Activated naive CD8-positive, alpha-beta T cell treated with anti-CD3 and anti-CD28 coated beads, Interleukin-2, amount 50 U/mL, for 24 hours (primary cell): ENCODE measurements at regions not wholly inside any gene's neighbourhood (a gene's known extent, or its start where the extent isn't known, plus 50 kb on each side); places are given as distances from the start of the nearest gene placed in this dataset.
"Not testable (repeated sequence)": the region's sequence is repeated elsewhere in the genome, so short reads cannot be mapped to it uniquely, and the experiment has no call there.

Experiments used
- ATAC-seq: fragments of 150-1000 bp; cut with Tn5 transposase; one replicate; pipeline ENCODE4 v1.10.0; 2021
- DNase-seq: peaks from one replicate; pipeline ENCODE4 v3.0.0; 2021
- H3K27ac Mint-ChIP-seq: one replicate; pipeline ENCODE4 v1.8.0; 2021; ENCODE audit warnings: mild to moderate bottlenecking, mixed read lengths
- H3K27me3 Mint-ChIP-seq: one replicate; pipeline ENCODE4 v1.8.0; 2021; ENCODE audit warnings: mixed read lengths
- H3K36me3 Mint-ChIP-seq: one replicate; pipeline ENCODE4 v1.8.0; 2021; ENCODE audit warnings: low read depth, mixed read lengths
- H3K4me1 Mint-ChIP-seq: one replicate; pipeline ENCODE4 v1.8.0; 2021; ENCODE audit warnings: mixed read lengths
- H3K4me3 Mint-ChIP-seq: one replicate; pipeline ENCODE4 v1.8.0; 2021; ENCODE audit warnings: mild to moderate bottlenecking, moderate library complexity, mixed read lengths
- H3K9me3 Mint-ChIP-seq: one replicate; pipeline ENCODE4 v1.8.0; 2021; ENCODE audit warnings: mixed read lengths

DNA sequence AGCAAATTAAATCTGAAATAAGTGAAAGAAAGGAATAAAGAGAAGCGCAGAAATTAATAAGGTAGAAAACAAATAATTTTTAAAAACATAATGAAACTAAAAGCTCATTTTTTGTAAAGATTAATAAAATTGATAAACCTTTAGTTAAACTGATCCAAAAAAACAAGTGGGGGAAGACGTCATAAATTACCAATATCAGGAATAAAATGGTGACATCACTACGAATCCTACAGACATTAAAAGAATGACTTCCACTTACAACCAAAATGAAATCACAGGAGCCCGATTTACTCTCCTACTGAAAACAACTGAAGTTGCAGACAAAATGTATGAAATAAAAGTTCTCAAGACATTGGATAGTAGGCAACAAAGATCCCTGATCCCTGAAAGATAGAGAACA, 68.1 kb upstream of the IFFO2 start:
- DNase-seq (no peak), ATAC-seq (no peak)
- H3K36me3 Mint-ChIP-seq = peaks cover 2% of the 10 kb centered on the region
- peaks cover 2% of the 10 kb centered on the region for H3K4me1 Mint-ChIP-seq
- peaks cover 9% of the 10 kb centered on the region for H3K9me3 Mint-ChIP-seq
- H3K27ac Mint-ChIP-seq = no peak overlapping the region
- H3K4me3 Mint-ChIP-seq = no peak overlapping the region
- peaks cover 28% of the 10 kb centered on the region for H3K27me3 Mint-ChIP-seq

DNA sequence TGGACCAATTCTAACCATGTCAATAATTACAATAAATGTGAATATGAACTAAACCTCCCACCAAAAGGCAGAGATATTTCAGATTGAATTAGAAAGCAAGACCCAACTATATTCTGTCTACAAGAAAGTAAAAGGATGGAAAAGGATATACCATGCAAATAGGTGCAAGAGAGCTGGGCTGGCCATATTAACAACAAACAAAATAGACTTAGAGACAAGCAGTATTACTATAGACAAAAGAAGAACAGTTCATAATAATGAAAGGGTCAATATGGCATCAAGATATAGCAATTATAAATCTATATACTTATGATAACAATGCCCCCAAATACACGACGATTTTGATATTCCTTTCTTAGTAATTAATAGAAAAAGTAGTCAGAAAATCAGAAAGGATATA, 67.3 kb upstream of the IFFO2 start:
- H3K27me3 Mint-ChIP-seq = peaks cover 33% of the 10 kb centered on the region
- no peak overlapping the region for H3K27ac Mint-ChIP-seq
- DNase-seq = no peak
- no peak for ATAC-seq
- peaks cover 2% of the 10 kb centered on the region for H3K4me1 Mint-ChIP-seq
- H3K4me3 Mint-ChIP-seq = no peak overlapping the region
- H3K36me3 Mint-ChIP-seq = peaks cover 2% of the 10 kb centered on the region
- H3K9me3 Mint-ChIP-seq = peaks cover 9% of the 10 kb centered on the region

DNA sequence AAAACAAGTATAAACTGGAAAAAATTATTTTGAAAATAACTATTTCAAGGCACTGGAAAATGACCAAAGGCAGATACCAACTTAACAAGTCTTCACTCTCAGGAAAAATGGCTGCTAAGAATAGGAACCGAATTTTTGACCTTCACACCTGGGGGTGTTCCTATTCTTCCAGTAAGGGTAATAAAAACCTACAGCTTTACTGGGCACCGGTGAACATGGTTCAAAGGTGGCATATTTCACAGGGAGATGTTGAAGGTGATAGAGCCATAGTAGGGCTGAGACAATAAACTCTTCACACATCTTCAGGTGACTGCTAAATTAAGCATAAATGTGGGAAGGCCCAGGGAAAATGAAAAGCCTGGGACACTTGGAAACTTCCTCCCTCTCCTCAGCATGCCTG, 65.4 kb upstream of the IFFO2 start:
- Mint-ChIP-seq H3K9me3 (peaks cover 9% of the 10 kb centered on the region), H3K4me1 (no peaks in the 10 kb centered on the region), H3K27me3 (peaks cover 29% of the 10 kb centered on the region), H3K27ac (no peak overlapping the region), H3K36me3 (peaks cover 2% of the 10 kb centered on the region), H3K4me3 (no peak overlapping the region)
- DNase-seq (no peak), ATAC-seq (no peak)

DNA sequence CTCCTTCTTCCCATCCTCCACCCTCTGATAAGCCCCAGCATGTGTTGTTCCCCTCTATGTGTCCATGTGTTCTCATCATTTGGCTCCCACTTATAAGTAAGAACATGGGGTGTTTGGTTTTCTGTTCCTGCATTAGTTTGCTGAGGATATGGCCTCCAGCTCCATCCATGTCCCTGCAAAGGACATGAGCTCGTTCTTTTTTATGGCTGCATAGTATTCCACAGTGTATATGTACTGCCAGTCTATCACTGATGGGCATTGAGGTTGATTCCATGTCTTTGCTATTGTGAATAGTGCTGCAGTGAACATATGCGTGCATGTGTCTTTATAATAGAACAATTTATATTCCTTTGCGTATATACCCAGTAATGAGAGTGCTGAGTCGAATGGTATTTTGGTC, 62.8 kb upstream of the IFFO2 start:
- peaks cover 25% of the 10 kb centered on the region for H3K27me3 Mint-ChIP-seq
- ATAC-seq, H3K27ac Mint-ChIP-seq, DNase-seq, H3K36me3 Mint-ChIP-seq, H3K4me3 Mint-ChIP-seq, H3K9me3 Mint-ChIP-seq, H3K4me1 Mint-ChIP-seq: not testable (repeated sequence)

DNA sequence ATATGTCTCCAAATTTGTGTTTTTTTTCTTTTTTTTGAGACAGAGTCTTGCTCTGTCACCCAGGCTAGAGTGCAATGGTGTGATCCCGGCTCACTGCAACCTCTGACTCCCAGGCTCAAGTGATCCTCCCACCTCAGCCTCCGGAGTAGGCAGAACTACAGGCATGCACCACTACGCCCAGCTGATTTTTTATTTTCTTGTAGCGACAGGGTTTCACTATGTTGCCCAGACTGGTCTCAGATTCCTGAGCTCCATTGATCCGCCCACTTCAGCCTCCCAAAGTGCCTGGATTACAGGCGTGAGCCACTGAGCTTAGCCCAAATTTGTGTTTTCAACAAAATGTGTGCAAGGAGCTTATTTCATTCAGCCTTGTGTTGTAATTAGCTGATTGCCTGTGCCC, 59.0 kb upstream of the IFFO2 start:
- Mint-ChIP-seq H3K36me3 (no peaks in the 10 kb centered on the region), H3K27ac (no peak overlapping the region), H3K27me3 (peaks cover 11% of the 10 kb centered on the region), H3K9me3 (no peaks in the 10 kb centered on the region), H3K4me3 (no peak overlapping the region), H3K4me1 (peaks cover 20% of the 10 kb centered on the region)
- DNase-seq (no peak), ATAC-seq (no peak)

DNA sequence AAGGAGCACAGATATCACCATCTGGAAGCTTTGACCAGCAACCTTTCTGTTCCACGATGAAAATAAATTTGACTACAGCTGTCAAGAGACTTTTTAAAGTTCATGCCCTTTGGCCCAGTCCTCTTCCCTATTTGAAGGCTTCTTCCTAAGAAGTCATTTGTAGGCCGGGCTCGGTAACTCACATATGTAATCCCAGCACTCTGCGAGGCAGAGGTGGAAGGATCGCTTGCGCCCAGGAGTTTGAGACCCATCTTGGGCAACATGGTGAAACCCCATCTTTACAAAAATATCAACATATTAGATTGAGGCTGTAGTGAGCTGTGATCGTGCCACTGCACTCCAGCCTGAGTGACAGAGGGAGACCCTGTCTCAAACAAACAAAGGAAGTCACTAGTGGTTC, 58.3 kb upstream of the IFFO2 start:
- Mint-ChIP-seq H3K4me3 (no peak overlapping the region), H3K27me3 (peaks cover 9% of the 10 kb centered on the region), H3K36me3 (no peaks in the 10 kb centered on the region), H3K4me1 (peaks cover 26% of the 10 kb centered on the region), H3K27ac (no peak overlapping the region), H3K9me3 (no peaks in the 10 kb centered on the region)
- DNase-seq = no peak
- ATAC-seq = no peak

DNA sequence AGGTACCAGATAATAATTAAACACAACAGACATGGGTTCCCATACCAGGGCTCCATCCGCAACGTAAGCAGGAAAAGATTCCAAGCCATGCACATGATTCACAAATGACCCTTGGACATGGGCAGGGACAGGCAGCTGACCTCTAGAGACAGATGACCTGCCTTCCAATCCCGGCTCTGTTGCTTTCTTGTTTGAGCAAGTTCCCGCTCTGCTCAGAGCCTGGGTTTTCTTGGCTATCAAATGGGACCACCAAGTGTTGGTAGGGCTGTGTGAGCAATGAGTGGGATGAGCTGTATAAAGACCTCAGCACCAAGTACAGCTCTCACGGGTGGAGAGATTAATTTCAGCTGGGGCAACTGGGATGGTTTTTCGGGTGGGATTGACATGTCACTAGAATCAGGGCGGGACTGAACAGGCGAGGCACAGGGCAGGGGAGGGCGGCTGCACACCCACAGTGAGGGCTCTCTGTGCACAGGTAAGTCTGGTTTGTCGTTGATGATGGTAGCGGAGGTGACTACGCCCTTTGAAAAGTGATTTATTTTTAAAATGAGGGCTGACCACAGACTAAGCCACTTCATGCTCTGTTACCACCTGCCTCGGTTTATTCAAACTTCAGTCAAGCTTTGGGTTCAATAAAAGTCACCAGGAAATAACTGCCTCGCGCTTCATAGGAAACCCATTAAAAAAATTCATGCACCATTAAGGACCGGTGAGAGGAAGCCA, 57.5 kb upstream of the IFFO2 start:
- DNase-seq = no peak
- H3K36me3 Mint-ChIP-seq = no peaks in the 10 kb centered on the region
- no peaks in the 10 kb centered on the region for H3K9me3 Mint-ChIP-seq
- peaks cover 31% of the 10 kb centered on the region for H3K4me1 Mint-ChIP-seq
- no peak overlapping the region for H3K4me3 Mint-ChIP-seq
- H3K27ac Mint-ChIP-seq = no peak overlapping the region
- no peak for ATAC-seq
- H3K27me3 Mint-ChIP-seq = peaks cover 5% of the 10 kb centered on the region

DNA sequence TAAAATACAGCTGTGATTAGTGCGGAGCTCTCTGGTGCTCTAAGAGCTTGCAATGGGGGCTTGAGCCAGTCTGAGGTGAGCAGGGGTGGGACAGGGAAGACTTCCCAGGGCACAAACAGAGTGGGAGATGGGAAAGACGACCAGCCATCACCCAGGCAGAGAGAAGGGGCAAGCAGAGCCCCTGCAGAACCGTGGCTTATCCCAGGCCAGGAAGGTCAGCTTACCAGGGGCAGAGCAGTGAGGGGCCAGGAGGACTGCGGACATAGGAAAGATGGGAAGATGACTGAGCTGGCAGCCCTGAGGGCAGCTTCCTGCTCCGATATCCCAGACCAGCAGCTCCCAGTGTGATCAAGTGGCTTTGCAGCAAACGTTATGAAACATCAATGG, 55.4 kb upstream of the IFFO2 start:
- Mint-ChIP-seq H3K9me3 (no peaks in the 10 kb centered on the region), H3K4me1 (peaks cover 31% of the 10 kb centered on the region), H3K36me3 (no peaks in the 10 kb centered on the region), H3K27me3 (peaks cover under 1% of the 10 kb centered on the region), H3K27ac (no peak overlapping the region), H3K4me3 (no peak overlapping the region)
- ATAC-seq = no peak
- DNase-seq = no peak

DNA sequence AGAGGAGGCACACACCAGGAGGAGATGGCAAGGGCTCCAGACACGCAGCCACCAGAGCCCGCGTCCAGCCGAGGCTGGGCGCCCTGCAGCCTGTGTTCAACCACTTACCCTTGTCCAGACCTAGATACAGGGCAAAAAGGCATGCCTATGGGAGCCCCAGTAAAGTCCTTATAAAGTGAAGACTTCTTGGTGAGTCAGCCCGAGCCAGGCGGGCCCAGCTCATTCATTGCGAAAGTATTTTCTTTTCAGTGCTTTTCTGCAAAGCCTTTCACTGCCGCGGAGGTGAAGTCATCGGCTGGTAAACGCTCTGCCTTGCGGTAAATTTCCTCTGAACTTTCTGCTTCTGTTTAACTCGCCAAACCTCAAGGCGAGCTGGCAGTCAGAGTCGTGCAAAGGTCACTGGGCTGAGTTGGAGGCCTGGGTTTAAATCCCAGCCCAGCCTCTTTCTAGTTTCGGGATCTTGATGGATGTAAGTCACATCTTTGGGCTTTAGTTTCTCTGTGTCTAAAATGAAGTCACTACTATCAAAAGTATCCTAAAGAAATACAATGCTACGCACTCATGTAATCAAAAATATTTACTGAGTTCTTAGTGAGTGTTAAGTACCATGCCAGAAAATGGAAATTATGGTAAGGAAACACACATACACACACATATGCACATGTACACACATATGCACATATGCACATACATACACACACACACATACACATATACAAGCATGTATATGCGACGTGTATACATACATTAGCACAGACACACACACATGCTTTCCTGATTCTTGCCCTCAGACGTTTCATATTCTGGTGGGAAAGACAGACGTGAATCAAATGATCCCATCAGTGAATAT, 54.7 kb upstream of the IFFO2 start:
- peak; percentile 96 for ATAC-seq
- peak overlapping the region; percentile 78 for H3K27ac Mint-ChIP-seq
- peaks cover 3% of the 10 kb centered on the region for H3K27me3 Mint-ChIP-seq

DNA sequence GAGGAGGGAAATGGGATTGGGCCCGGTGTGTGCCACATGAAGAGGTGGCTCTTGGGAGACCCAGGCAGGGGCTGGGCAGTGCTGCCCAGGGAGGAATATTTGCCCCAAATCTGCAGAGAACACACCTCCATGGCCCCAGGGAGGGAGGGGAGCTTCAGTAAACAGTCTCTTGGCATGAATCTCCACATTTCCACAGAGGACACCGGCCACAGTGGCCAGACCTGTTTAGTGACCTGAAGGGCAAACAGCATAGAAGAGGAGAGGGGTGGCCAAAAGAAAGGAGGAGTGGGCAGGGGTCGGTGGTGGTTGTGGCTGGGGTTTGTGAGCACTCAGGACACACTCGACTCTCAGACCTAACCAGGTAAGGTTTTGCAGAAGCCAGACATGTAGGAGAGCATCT, 54.0 kb upstream of the IFFO2 start:
- Mint-ChIP-seq H3K9me3 (no peaks in the 10 kb centered on the region), H3K27me3 (peaks cover 3% of the 10 kb centered on the region), H3K4me1 (peaks cover 31% of the 10 kb centered on the region), H3K27ac (peak overlapping the region; percentile 39), H3K36me3 (no peaks in the 10 kb centered on the region), H3K4me3 (no peak overlapping the region)
- ATAC-seq (no peak), DNase-seq (no peak)

More for the DNA sequence above, 54.7 kb upstream of the IFFO2 start:
- Mint-ChIP-seq H3K4me3 (no peak overlapping the region), H3K36me3 (no peaks in the 10 kb centered on the region), H3K9me3 (no peaks in the 10 kb centered on the region), H3K4me1 (peaks cover 31% of the 10 kb centered on the region)
- peak; percentile 75 for DNase-seq

DNA sequence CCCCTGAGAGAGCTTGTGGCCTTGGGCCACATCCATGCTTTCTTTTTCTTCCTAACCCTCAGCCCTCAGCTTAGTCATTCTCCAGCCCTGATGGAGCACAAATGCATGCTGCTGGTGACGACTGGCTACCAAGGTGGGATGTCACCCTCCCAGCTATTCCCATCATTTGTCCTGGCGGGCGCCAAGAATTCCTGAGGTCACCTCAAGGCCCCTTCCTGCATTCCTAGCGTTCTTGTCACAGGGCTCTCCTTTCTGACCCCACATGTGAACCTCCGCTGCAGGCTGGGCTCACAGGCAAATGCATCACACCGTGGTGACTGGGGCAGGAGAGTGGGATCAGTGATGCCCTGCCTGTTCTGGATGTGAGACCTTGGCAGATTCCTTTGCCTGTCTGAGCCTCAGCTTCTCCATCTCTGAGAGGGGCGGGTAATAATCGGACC, 53.4 kb upstream of the IFFO2 start:
- no peak overlapping the region for H3K4me3 Mint-ChIP-seq
- no peak for ATAC-seq
- no peaks in the 10 kb centered on the region for H3K36me3 Mint-ChIP-seq
- no peak overlapping the region for H3K27ac Mint-ChIP-seq
- peaks cover 3% of the 10 kb centered on the region for H3K27me3 Mint-ChIP-seq
- no peaks in the 10 kb centered on the region for H3K9me3 Mint-ChIP-seq
- no peak for DNase-seq
- peaks cover 31% of the 10 kb centered on the region for H3K4me1 Mint-ChIP-seq

DNA sequence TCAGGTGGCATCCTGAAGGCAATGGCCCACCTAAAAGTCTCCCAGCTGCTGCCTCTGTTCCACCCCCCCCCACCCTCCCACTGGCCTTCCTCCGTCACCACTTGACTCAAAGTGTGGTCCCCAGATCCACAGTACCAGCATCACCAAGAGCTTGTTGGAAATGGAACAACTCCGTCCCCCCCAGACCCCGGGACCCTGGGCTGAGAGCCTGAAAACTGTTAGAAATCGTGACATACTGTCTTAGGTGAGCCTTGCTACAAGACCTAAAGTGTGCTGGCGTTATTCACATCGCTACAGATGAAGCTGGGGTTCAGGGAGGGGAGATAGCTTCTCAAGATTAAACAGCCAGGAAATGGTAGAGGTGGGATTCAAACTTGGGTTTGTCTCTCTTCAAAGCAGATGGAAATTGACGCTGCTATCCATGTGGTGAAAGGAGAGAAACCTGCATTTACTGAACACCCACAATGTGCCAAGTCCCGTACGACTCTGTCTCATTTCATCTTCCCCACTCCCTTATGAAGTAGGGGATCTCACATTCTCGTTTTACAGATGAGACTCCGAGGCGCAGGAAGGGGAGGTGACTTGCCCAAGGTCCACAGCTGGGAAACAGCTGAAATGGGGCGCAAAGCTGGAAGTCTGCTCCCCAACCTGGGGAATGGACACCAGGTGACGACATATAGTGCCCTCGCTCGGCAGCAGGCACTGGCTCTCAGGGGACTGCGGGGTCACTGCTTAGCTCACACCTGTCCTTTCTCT, 52.8 kb upstream of the IFFO2 start:
- DNase-seq = no peak
- Mint-ChIP-seq H3K4me3 (no peak overlapping the region), H3K27ac (peak overlapping the region; percentile 52), H3K36me3 (no peaks in the 10 kb centered on the region), H3K27me3 (peaks cover 3% of the 10 kb centered on the region), H3K4me1 (peaks cover 31% of the 10 kb centered on the region), H3K9me3 (no peaks in the 10 kb centered on the region)
- ATAC-seq = no peak

DNA sequence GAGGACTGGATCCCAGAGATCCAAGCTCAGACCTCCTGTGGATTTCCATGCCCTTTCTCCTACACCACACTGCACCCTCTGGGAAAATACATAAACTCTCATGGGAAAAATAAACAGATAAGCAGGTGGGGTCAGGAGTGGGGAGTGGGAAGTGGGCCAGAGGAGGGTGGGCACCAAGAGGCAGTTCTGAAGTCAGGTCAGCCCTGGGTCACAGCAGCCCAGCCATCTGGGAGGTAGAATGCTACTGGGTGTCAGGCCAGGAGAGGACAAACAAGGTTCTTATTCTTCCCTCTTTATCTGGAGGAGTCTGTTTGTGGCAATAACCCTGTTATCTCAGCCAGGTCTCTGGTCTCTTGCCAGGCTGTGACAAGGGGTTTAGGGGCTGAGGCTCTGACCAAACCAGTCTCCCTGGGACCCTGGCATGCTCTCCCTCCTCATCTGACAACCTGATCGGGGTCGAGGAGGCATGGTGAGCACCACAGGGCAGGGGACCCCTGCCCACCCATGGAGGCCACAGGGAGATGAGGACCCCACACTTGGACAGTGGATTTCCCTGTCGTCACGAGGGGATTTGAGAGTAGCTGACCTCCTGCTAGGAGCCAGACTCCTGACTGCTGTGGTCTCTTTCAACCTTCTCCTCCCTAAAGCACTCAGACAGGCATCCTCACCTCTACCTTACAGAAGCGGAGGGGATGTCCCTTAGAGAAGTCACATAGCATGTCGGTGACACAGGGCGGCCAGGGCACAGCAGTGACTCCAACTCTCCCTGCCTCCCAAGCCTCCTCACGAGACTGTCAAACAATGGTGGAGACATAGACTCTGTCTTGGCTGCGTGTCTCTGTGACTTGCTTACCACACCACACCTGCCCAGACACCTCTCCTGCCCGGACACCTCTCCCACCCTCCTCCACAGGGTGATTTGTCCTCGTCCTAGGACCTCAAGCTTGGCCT, 51.3 kb upstream of the IFFO2 start:
- H3K27me3 Mint-ChIP-seq = peaks cover 6% of the 10 kb centered on the region
- no peaks in the 10 kb centered on the region for H3K36me3 Mint-ChIP-seq
- peaks cover 40% of the 10 kb centered on the region for H3K4me1 Mint-ChIP-seq
- no peaks in the 10 kb centered on the region for H3K9me3 Mint-ChIP-seq
- H3K4me3 Mint-ChIP-seq = no peak overlapping the region
- no peak for ATAC-seq
- no peak overlapping the region for H3K27ac Mint-ChIP-seq
- DNase-seq = no peak

DNA sequence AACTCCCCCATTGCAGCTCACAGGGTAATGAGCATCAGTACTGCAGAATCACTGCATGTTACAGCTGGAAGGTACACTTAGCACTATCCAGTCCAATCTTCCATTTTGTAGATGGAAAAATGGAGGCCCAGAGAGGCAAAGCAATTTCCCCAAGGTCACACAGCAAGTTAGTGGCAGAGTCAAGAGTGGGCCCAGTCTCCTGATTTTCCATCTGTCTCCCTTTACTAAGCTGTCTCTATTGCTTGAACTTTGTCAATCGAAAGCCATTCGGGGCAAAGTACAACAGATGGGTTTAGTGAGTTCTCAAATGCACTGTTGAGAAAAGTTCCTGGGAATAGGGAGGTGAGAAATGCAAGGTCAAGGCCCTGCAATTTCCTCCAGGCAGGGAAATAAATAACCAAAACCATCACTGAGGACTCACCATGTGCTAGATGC, 50.4 kb upstream of the IFFO2 start:
- H3K27ac Mint-ChIP-seq = no peak overlapping the region
- ATAC-seq = no peak
- DNase-seq = no peak
- H3K9me3 Mint-ChIP-seq = peaks cover 7% of the 10 kb centered on the region
- peaks cover 6% of the 10 kb centered on the region for H3K27me3 Mint-ChIP-seq
- H3K36me3 Mint-ChIP-seq = peaks cover 2% of the 10 kb centered on the region
- H3K4me1 Mint-ChIP-seq = peaks cover 34% of the 10 kb centered on the region
- no peak overlapping the region for H3K4me3 Mint-ChIP-seq
